ENCODE measurements at regions not wholly inside any gene's neighbourhood (a gene's known extent, or its start where the extent isn't known, plus 50 kb on each side); places are given as distances from the start of the nearest gene placed in this dataset.
"Not testable (repeated sequence)": the region's sequence is repeated elsewhere in the genome, so short reads cannot be mapped to it uniquely, and the experiment has no call there.

DNA sequence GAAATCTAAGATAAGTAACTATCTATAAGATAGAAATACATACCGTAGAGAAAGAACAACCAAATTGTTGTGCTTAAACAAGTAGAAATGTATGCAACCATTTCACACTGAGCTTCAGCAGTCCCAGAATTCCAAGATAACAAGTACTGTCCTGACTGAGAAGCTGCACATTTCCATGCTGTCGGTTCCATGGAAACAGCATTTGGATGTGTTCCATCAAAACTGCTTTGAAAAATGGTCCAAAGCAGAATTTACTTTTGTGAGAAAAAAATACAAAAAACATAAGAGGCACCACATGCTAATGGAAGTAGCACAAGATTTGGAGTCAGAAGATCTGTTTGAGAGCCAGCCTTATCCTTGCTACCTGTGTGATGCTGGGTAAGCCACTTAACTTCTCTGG lies 92.6 kb downstream of the MTERF1 start:
- Mint-ChIP-seq H3K9me3 (ENCODE audit: unreplicated experiment) (no peaks in the 10 kb centered on the region), H3K36me3 (ENCODE audit: low read depth, unreplicated experiment) (no peaks in the 10 kb centered on the region), H3K27ac (ENCODE audit: unreplicated experiment) (no peak overlapping the region), H3K4me1 (ENCODE audit: unreplicated experiment) (no peaks in the 10 kb centered on the region), H3K27me3 (ENCODE audit: unreplicated experiment) (peaks cover 2% of the 10 kb centered on the region), H3K4me3 (ENCODE audit: unreplicated experiment) (no peak overlapping the region)
- DNase-seq (ENCODE audit: low spot score), result no peak
- TF ChIP-seq, protein P1, sequence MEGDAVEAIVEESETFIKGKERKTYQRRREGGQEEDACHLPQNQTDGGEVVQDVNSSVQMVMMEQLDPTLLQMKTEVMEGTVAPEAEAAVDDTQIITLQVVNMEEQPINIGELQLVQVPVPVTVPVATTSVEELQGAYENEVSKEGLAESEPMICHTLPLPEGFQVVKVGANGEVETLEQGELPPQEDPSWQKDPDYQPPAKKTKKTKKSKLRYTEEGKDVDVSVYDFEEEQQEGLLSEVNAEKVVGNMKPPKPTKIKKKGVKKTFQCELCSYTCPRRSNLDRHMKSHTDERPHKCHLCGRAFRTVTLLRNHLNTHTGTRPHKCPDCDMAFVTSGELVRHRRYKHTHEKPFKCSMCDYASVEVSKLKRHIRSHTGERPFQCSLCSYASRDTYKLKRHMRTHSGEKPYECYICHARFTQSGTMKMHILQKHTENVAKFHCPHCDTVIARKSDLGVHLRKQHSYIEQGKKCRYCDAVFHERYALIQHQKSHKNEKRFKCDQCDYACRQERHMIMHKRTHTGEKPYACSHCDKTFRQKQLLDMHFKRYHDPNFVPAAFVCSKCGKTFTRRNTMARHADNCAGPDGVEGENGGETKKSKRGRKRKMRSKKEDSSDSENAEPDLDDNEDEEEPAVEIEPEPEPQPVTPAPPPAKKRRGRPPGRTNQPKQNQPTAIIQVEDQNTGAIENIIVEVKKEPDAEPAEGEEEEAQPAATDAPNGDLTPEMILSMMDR (IDR thresholded peaks at IDR 0.05; ENCODE audit: unreplicated experiment), result no peak

DNA sequence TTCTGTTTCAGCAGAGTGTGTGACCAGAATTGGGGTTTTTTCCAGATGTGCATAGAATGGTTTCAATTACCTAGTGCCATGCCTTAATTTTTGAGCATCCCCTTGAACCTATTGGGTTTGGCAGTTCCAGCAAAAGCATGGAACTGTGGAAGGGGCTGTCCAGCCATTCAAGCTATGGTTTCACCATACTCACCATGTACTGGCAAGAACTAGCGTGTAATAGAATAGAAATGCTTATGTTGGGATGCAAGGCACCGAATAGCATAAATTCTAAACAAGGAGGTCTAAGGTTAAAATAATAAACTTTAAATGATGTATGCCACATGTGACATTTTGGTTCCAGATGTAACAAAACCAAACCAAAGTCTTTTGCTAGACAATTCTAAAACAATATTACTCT lies 91.4 kb downstream of the MTERF1 start:
- H3K27me3 Mint-ChIP-seq (ENCODE audit: unreplicated experiment), result peaks cover 2% of the 10 kb centered on the region
- no peaks in the 10 kb centered on the region for H3K36me3 Mint-ChIP-seq (ENCODE audit: low read depth, unreplicated experiment)
- H3K27ac Mint-ChIP-seq (ENCODE audit: unreplicated experiment), result no peak overlapping the region
- H3K9me3 Mint-ChIP-seq (ENCODE audit: unreplicated experiment), result no peaks in the 10 kb centered on the region
- TF ChIP-seq, protein P1 (IDR thresholded peaks at IDR 0.05; ENCODE audit: unreplicated experiment), result no peak
- H3K4me1 Mint-ChIP-seq (ENCODE audit: unreplicated experiment), result no peaks in the 10 kb centered on the region
- DNase-seq (ENCODE audit: low spot score), result no peak
- H3K4me3 Mint-ChIP-seq (ENCODE audit: unreplicated experiment), result no peak overlapping the region

- no peak overlapping the region for H3K4me3 Mint-ChIP-seq (ENCODE audit: unreplicated experiment)
- H3K27me3 Mint-ChIP-seq (ENCODE audit: unreplicated experiment), result peaks cover 2% of the 10 kb centered on the region
- H3K4me1 Mint-ChIP-seq (ENCODE audit: unreplicated experiment), result no peaks in the 10 kb centered on the region
- no peak overlapping the region for H3K27ac Mint-ChIP-seq (ENCODE audit: unreplicated experiment)
- DNase-seq (ENCODE audit: low spot score), result no peak
- TF ChIP-seq, protein P1 (IDR thresholded peaks at IDR 0.05; ENCODE audit: unreplicated experiment), result no peak
- no peaks in the 10 kb centered on the region for H3K36me3 Mint-ChIP-seq (ENCODE audit: low read depth, unreplicated experiment)
- no peaks in the 10 kb centered on the region for H3K9me3 Mint-ChIP-seq (ENCODE audit: unreplicated experiment)
These were observed 90.9 kb downstream of the MTERF1 start for GRCh38 chr7:91789558-91789957.

DNA sequence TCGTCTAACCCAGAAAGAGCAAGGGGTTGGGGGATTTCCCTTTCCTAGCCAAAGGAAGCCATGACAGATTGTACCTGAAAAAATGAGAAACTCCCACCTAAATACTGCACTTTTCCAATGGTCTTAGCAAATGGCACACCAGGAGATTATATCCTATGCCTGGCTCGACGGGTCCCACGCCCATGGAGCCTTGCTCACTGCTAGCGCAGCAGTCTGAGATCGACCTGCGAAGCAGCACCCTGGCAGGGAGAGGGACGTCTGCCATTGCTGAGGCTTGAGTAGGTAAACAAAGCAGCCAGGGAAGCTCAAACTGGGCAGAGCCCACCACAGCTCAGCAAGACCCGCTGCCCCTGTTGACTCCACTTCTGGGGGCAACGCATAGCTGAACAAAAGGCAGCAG lies 89.9 kb downstream of the MTERF1 start:
- H3K27me3 Mint-ChIP-seq (ENCODE audit: unreplicated experiment); H3K4me3 Mint-ChIP-seq (ENCODE audit: unreplicated experiment); DNase-seq (ENCODE audit: low spot score); H3K4me1 Mint-ChIP-seq (ENCODE audit: unreplicated experiment); H3K36me3 Mint-ChIP-seq (ENCODE audit: low read depth, unreplicated experiment); H3K9me3 Mint-ChIP-seq (ENCODE audit: unreplicated experiment); H3K27ac Mint-ChIP-seq (ENCODE audit: unreplicated experiment): not testable (repeated sequence)

DNA sequence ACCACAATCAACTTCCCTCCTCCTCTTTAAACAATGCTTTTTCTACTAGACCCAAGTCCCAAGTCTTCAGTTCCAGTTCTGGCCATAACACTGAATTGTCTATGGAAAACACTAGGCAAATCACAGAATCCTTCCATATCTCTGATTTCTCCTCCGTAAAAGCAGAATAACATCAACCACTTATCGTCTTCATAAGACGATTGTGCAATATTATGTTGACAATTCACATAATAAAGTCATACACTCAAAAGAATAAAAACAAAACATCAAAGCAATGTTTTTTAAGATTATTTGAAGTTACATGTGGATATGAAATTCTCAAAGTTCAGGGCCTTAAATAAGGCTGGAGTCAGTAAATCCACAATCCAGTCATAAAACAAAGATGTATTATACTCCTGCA lies 84.4 kb downstream of the MTERF1 start:
- H3K27ac Mint-ChIP-seq (ENCODE audit: unreplicated experiment), result no peak overlapping the region
- no peak for DNase-seq (ENCODE audit: low spot score)
- TF ChIP-seq, protein P1 (IDR thresholded peaks at IDR 0.05; ENCODE audit: unreplicated experiment), result no peak

GRCh38 chr7:91798425-91798824 lies 82.1 kb downstream of the MTERF1 start:
- Mint-ChIP-seq H3K36me3 (ENCODE audit: low read depth, unreplicated experiment) (no peaks in the 10 kb centered on the region), H3K27me3 (ENCODE audit: unreplicated experiment) (peaks cover 6% of the 10 kb centered on the region), H3K9me3 (ENCODE audit: unreplicated experiment) (no peaks in the 10 kb centered on the region), H3K4me3 (ENCODE audit: unreplicated experiment) (no peak overlapping the region), H3K4me1 (ENCODE audit: unreplicated experiment) (no peaks in the 10 kb centered on the region), H3K27ac (ENCODE audit: unreplicated experiment) (no peak overlapping the region)
- DNase-seq (ENCODE audit: low spot score), result no peak
- TF ChIP-seq, protein P1 (IDR thresholded peaks at IDR 0.05; ENCODE audit: unreplicated experiment), result no peak

More for the DNA sequence above, 84.4 kb downstream of the MTERF1 start:
- Mint-ChIP-seq H3K9me3 (ENCODE audit: unreplicated experiment) (no peaks in the 10 kb centered on the region), H3K4me3 (ENCODE audit: unreplicated experiment) (no peak overlapping the region), H3K36me3 (ENCODE audit: low read depth, unreplicated experiment) (no peaks in the 10 kb centered on the region), H3K27me3 (ENCODE audit: unreplicated experiment) (peaks cover 2% of the 10 kb centered on the region), H3K4me1 (ENCODE audit: unreplicated experiment) (no peaks in the 10 kb centered on the region)
